ENCODE measurements at regions not wholly inside any gene's neighbourhood (a gene's known extent, or its start where the extent isn't known, plus 50 kb on each side); places are given as distances from the start of the nearest gene placed in this dataset.

- DNase-seq (ENCODE audit: low read depth, low spot score): no peak
Observed at GRCh38 chr7:131105294-131105798, 222.3 kb upstream of the MKLN1 start.

- peak; percentile 72 for DNase-seq (ENCODE audit: low read depth, low spot score)
Observed at GRCh38 chr7:131105799-131106680, 221.6 kb upstream of the MKLN1 start.

- DNase-seq (ENCODE audit: low read depth, low spot score): peak; percentile 31
Observed at GRCh38 chr7:131106681-131107336, 220.9 kb upstream of the MKLN1 start.

GRCh38 chr7:131107337-131108211 lies 220.1 kb upstream of the MKLN1 start:
- DNase-seq (ENCODE audit: low read depth, low spot score): peak; percentile 68

- DNase-seq (ENCODE audit: low read depth, low spot score): peak; percentile 11
Observed at GRCh38 chr7:131108212-131108940, 219.3 kb upstream of the MKLN1 start.

GRCh38 chr7:131109011-131109758 lies 218.5 kb upstream of the MKLN1 start:
- DNase-seq (ENCODE audit: low read depth, low spot score): no peak

GRCh38 chr7:131109759-131110296 lies 217.8 kb upstream of the MKLN1 start:
- peak; percentile 62 for DNase-seq (ENCODE audit: low read depth, low spot score)

GRCh38 chr7:131110297-131111080 lies 217.2 kb upstream of the MKLN1 start:
- no peak for DNase-seq (ENCODE audit: low read depth, low spot score)

GRCh38 chr7:131111081-131111576 lies 216.5 kb upstream of the MKLN1 start:
- DNase-seq (ENCODE audit: low read depth, low spot score): no peak

GRCh38 chr7:131111792-131112191 lies 215.9 kb upstream of the MKLN1 start:
- no peak for DNase-seq (ENCODE audit: low read depth, low spot score)

GRCh38 chr7:131112431-131112830 lies 215.2 kb upstream of the MKLN1 start:
- DNase-seq (ENCODE audit: low read depth, low spot score): no peak

- DNase-seq (ENCODE audit: low read depth, low spot score): no peak
Observed at GRCh38 chr7:131115340-131115739, 212.3 kb upstream of the MKLN1 start.

GRCh38 chr7:131117439-131117838 lies 210.2 kb upstream of the MKLN1 start:
- DNase-seq (ENCODE audit: low read depth, low spot score): no peak

GRCh38 chr7:131119381-131119780 lies 208.3 kb upstream of the MKLN1 start:
- no peak for DNase-seq (ENCODE audit: low read depth, low spot score)

GRCh38 chr7:131122394-131122793 lies 205.3 kb upstream of the MKLN1 start:
- no peak for DNase-seq (ENCODE audit: low read depth, low spot score)

- no peak for DNase-seq (ENCODE audit: low read depth, low spot score)
Observed at GRCh38 chr7:131124001-131124629, 203.6 kb upstream of the MKLN1 start.

- no peak for DNase-seq (ENCODE audit: low read depth, low spot score)
Observed at GRCh38 chr7:131124867-131125266, 202.8 kb upstream of the MKLN1 start.

GRCh38 chr7:131130324-131130723 lies 197.4 kb upstream of the MKLN1 start:
- DNase-seq (ENCODE audit: low read depth, low spot score): no peak

Data from activated CD4-positive, CD25-positive, alpha-beta regulatory T cell treated with anti-CD3 and anti-CD28 coated beads, Interleukin-2, amount 50 U/mL, for 16 hours (primary cell).